Kidney (tissue), 13 donors: ENCODE measurements at regions not wholly inside any gene's neighbourhood (a gene's known extent, or its start where the extent isn't known, plus 50 kb on each side); places are given as distances from the start of the nearest gene placed in this dataset.
A peak's percentile ranks its signal among the peaks of the same experiment; 100 is the strongest.

Source experiments
- DNase-seq, 5 donors: peaks; one replicate each; pipeline ENCODE4 v3.0.0-alpha.2; 2013 to 2020
- FAIRE-seq: peaks from 2 replicates; lab custom pipeline; 2012; peaks lifted over from hg19 to GRCh38; lab: Jason Lieb, UNC
- H3K27ac ChIP-seq, 2 donors: one replicate each; pipeline ENCODE4 v1.7.0; 2013; ENCODE audit warnings: low read depth in 2 of 2, low read length in 2 of 2, inconsistent platforms in 1 of 2
- H3K27me3 ChIP-seq: one replicate; pipeline ENCODE4 v1.7.1; 2013; ENCODE audit warnings: low read length, inconsistent platforms; ENCODE audit not compliant: control insufficient read depth, insufficient read depth
- H3K36me3 ChIP-seq, 3 donors: one replicate each; pipeline versions ENCODE4 v1.7.0 to v1.7.1; 2013; ENCODE audit warnings: low read length in 3 of 3, control low read depth in 1 of 3, inconsistent platforms in 1 of 3; ENCODE audit not compliant: insufficient read depth in 3 of 3, control insufficient read depth in 2 of 3
- H3K4me1 ChIP-seq, 3 donors: one replicate each; pipeline versions ENCODE4 v1.7.0 to v1.7.1; 2013; ENCODE audit warnings: low read length in 3 of 3, inconsistent platforms in 1 of 3, low read depth in 1 of 3; ENCODE audit not compliant: control insufficient read depth in 2 of 3, insufficient read depth in 2 of 3
- H3K4me3 ChIP-seq, 3 donors: one replicate each; pipeline versions ENCODE4 v1.7.0 to v1.8.1; 2013; ENCODE audit warnings: low read length in 3 of 3, control low read depth in 1 of 3, inconsistent platforms in 1 of 3
- H3K9ac ChIP-seq, 3 donors: one replicate each; pipeline versions ENCODE4 v1.7.0 to v1.7.1; 2013; ENCODE audit warnings: low read length in 3 of 3, control low read depth in 1 of 3, inconsistent platforms in 1 of 3
- H3K9me3 ChIP-seq, 3 donors: one replicate each; pipeline versions ENCODE4 v1.7.0 to v1.7.1; 2013; ENCODE audit warnings: low read length in 3 of 3, control low read depth in 1 of 3, inconsistent platforms in 1 of 3; ENCODE audit not compliant: control insufficient read depth in 2 of 3, insufficient read depth in 1 of 3
- intact Hi-C: fragments of 100-400 bp; cut with DNase I; formaldehyde crosslinking; loops from one replicate; pipeline ENCODE4 v1.11.1; 2022
- TF ChIP-seq, protein P1 (sequence below): IDR thresholded peaks from 3 replicates; pipeline ENCODE4 v1.5.1; 2012; ENCODE audit warnings: mild to moderate bottlenecking, moderate library complexity, borderline replicate concordance; ENCODE audit not compliant: insufficient read depth; ENCODE audit errors: extremely low read depth
- donor health status: control.
- donor health status: control.
- donor health status: control.
- donor health status: control.
- donor health status: control.
- donor health status: DM: yes; HTN: yes; CAD: no.
- donor health status: Normal renal cell carcinoma (clear cell type).

DNA sequence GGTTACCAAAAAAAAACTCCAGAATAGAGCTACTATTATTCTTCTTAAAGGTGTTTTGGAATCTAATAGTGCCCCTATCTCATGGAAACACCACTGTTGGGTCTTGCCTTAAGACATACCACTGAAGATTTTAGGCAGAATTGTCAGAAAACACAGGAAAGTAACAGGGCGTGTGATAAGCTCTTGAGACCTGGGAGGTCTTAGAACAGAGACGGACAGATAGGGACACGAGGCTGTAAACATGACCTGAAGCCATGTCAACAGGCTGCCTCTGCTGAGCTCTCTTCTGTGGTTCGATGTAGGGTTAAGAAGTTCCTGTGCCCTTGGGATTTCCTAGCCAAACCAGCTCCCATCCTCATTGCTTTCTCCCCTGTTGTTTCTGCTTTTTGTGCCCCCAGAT is 69.3 kb downstream of the CTSL start:
- no peak for DNase-seq
- H3K4me3 ChIP-seq, result no peak overlapping the region
- H3K36me3 ChIP-seq, result no peaks in the 10 kb centered on the region
- TF ChIP-seq, protein P1, sequence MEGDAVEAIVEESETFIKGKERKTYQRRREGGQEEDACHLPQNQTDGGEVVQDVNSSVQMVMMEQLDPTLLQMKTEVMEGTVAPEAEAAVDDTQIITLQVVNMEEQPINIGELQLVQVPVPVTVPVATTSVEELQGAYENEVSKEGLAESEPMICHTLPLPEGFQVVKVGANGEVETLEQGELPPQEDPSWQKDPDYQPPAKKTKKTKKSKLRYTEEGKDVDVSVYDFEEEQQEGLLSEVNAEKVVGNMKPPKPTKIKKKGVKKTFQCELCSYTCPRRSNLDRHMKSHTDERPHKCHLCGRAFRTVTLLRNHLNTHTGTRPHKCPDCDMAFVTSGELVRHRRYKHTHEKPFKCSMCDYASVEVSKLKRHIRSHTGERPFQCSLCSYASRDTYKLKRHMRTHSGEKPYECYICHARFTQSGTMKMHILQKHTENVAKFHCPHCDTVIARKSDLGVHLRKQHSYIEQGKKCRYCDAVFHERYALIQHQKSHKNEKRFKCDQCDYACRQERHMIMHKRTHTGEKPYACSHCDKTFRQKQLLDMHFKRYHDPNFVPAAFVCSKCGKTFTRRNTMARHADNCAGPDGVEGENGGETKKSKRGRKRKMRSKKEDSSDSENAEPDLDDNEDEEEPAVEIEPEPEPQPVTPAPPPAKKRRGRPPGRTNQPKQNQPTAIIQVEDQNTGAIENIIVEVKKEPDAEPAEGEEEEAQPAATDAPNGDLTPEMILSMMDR, result no peak
- H3K9me3 ChIP-seq, result no peaks in the 10 kb centered on the region
- intact Hi-C loops, result no loop called here
- H3K27ac ChIP-seq, result no peak overlapping the region
- no peaks in the 10 kb centered on the region for H3K4me1 ChIP-seq
- H3K9ac ChIP-seq, result no peak overlapping the region
- H3K27me3 ChIP-seq, result no peaks in the 10 kb centered on the region
- FAIRE-seq, result no peak

DNA sequence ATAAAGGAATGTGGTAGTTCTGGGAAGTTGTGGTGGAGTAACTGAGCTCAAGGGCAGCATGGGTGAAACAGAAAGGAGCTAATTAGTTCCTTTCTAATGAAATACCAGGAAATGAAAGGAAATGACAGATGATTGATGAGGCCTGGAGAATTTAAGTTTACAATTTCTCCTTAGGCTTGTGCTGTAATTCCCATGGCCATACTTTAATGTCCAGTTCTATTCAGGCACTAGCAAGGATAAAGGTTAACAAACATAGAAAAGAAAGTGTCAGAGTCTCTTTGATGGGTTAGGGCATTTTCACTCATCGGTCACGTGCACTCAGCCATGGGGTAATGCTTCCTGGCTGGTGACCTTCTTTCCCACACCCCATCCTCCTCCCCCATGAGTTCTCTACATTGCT is 70.3 kb downstream of the CTSL start:
- H3K36me3 ChIP-seq, result no peaks in the 10 kb centered on the region
- DNase-seq (peak in 2 of 5 donors; percentile 16 to 32), FAIRE-seq (no peak)
- no peaks in the 10 kb centered on the region for H3K9me3 ChIP-seq
- H3K4me3 ChIP-seq, result no peak overlapping the region
- no peak overlapping the region for H3K9ac ChIP-seq
- no peaks in the 10 kb centered on the region for H3K4me1 ChIP-seq
- intact Hi-C loops, result no loop called here
- H3K27ac ChIP-seq, result no peak overlapping the region
- H3K27me3 ChIP-seq, result no peaks in the 10 kb centered on the region
- TF ChIP-seq, protein P1, result no peak

DNA sequence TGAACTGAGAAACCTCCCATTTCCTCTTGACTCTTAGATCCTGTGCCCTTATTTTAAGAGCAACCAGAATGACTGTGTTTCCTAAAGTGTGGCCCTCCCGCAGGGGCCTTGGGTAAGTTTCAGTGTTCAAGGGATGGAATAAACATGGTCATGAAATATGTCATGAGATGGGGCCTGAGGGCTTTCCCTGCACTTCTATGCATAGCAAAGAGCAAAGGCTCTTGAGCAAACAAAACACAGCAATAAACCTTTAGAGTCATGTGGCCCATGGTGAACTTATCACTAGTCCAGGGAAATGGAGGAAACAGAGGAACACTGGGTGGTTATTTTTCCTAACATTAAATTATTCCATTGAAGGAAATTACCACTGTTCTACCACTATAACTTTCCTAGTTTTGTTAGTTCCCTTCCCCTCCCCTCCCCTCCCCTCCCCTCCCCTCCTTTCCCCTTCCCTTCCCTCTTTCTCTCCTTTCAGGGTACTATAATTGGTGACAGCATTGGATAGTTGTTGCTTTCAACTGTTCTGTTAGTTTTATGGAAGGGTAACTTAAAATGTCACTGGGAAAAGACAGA is 72.4 kb downstream of the CTSL start:
- no peak for FAIRE-seq
- intact Hi-C loops, result no loop called here
- TF ChIP-seq, protein P1, result no peak
- no peaks in the 10 kb centered on the region for H3K27me3 ChIP-seq
- no peaks in the 10 kb centered on the region for H3K36me3 ChIP-seq
- H3K4me3 ChIP-seq, result no peak overlapping the region
- H3K27ac ChIP-seq, result no peak overlapping the region
- H3K9ac ChIP-seq, result no peak overlapping the region
- no peak for DNase-seq
- no peaks in the 10 kb centered on the region for H3K9me3 ChIP-seq
- H3K4me1 ChIP-seq, result no peaks in the 10 kb centered on the region

DNA sequence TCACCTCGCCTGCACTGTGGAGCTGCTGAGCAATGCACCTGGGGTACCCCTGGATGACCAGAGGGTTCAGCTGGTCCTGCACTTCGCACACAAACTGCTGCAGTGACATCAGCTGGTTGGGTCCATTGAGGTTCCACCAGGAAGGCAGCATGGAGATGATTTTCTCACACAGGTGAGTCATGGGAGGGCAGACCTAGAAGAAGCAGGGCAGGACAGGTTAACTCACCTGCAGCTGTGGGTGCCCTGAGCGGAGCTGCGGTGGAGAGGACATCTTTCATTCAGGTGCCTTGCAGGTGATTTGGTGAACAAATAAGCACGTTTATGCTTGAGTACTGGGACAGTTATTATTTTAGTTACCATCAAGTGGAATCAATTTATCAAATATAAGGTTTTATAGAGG is 73.6 kb downstream of the CTSL start:
- no peaks in the 10 kb centered on the region for H3K36me3 ChIP-seq
- intact Hi-C loops, result no loop called here
- TF ChIP-seq, protein P1, result no peak
- no peaks in the 10 kb centered on the region for H3K4me1 ChIP-seq
- DNase-seq, result no peak
- no peak overlapping the region for H3K4me3 ChIP-seq
- no peak overlapping the region for H3K27ac ChIP-seq
- H3K9ac ChIP-seq, result no peak overlapping the region
- FAIRE-seq, result no peak
- no peaks in the 10 kb centered on the region for H3K9me3 ChIP-seq
- no peaks in the 10 kb centered on the region for H3K27me3 ChIP-seq
